Smooth muscle cell (in vitro differentiated cells): ENCODE measurements at regions not wholly inside any gene's neighbourhood (a gene's known extent, or its start where the extent isn't known, plus 50 kb on each side); places are given as distances from the start of the nearest gene placed in this dataset.

Experiments used
- DNase-seq: peaks from one replicate; lab custom pipeline; 2025; ENCODE audit not compliant: unreplicated experiment; lab: John Stamatoyannopoulos, UW
- H2AFZ ChIP-seq: fragments of 200-600 bp; sonication (generic); 2 replicates; pipeline ENCODE4 v1.6.0; 2016; ENCODE audit warnings: antibody characterized with exemption, low read depth, mild to moderate bottlenecking
- H3F3A ChIP-seq: fragments of 200-600 bp; sonication (generic); 2 replicates; pipeline ENCODE4 v1.6.0; 2017; ENCODE audit warnings: antibody characterized with exemption, low read depth
- H3K27ac ChIP-seq: fragments of 200-600 bp; sonication (generic); 2 replicates; pipeline ENCODE4 v1.5.1; 2016; ENCODE audit warnings: low read depth, mild to moderate bottlenecking
- H3K27me3 ChIP-seq: fragments of 200-600 bp; sonication (generic); 2 replicates; pipeline ENCODE4 v1.6.1; 2016; ENCODE audit warnings: low read depth, mild to moderate bottlenecking
- H3K36me3 ChIP-seq: fragments of 200-600 bp; sonication (generic); 2 replicates; pipeline ENCODE4 v1.5.1; 2016; ENCODE audit warnings: low read depth
- H3K4me1 ChIP-seq: fragments of 200-600 bp; sonication (generic); 2 replicates; pipeline ENCODE4 v1.5.1; 2016; ENCODE audit warnings: low read depth
- H3K4me2 ChIP-seq: fragments of 200-600 bp; sonication (generic); 2 replicates; pipeline ENCODE4 v1.6.0; 2016; ENCODE audit warnings: mild to moderate bottlenecking
- H3K4me3 ChIP-seq: fragments of 200-600 bp; sonication (generic); 2 replicates; pipeline ENCODE4 v1.5.1; 2016; ENCODE audit warnings: mild to moderate bottlenecking
- H3K79me2 ChIP-seq: fragments of 200-600 bp; sonication (generic); 2 replicates; pipeline ENCODE4 v1.6.0; 2016; ENCODE audit warnings: low read depth, mild to moderate bottlenecking
- H3K9ac ChIP-seq: fragments of 200-600 bp; sonication (generic); 2 replicates; pipeline ENCODE4 v1.6.0; 2016; ENCODE audit warnings: low read depth
- H3K9me3 ChIP-seq: fragments of 200-600 bp; sonication (generic); replicated peaks from 2 replicates; pipeline ENCODE4 v1.5.1; 2016; ENCODE audit warnings: low read depth
- H4K20me1 ChIP-seq: fragments of 200-600 bp; sonication (generic); 2 replicates; pipeline ENCODE4 v1.6.0; 2016; ENCODE audit warnings: low read depth
- WGBS: methylation state at CpG from one replicate; pipeline ENCODE4 v1.1.7; 2016; ENCODE audit warnings: low lambda C conversion rate; 5-methylcytosine and 5-hydroxymethylcytosine counted together
- TF ChIP-seq, protein P1 (sequence below): fragments of 200-600 bp; sonication (generic); IDR thresholded peaks from 2 replicates; pipeline ENCODE4 v1.5.1; 2017; ENCODE audit warnings: borderline replicate concordance, mild to moderate bottlenecking, antibody characterized with exemption; ENCODE audit not compliant: insufficient read depth, poor library complexity, severe bottlenecking

DNA sequence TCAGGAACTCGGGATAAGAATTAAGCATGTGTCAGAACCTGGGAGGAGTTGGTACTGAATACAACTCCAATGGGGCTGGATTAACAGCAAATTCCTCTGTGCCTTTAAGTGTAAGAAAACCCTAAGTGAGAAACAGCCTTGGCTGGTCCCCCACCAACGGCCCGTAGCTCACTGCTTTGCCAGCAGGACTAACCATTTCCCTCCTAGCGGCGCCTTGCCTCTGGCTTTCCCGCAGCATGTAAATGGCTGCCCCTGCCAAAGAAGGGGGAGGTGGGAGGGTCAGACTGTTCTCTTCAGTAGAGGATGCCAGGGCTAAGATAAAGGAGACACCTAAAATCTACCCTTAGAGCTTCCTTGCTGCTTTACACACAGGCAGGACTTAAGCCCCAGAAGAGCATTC lies 51.0 kb upstream of the SH3GL3 start:
- peak overlapping the region; percentile 12 for H2AFZ ChIP-seq

More for the DNA sequence above, 51.0 kb upstream of the SH3GL3 start:
- Histone ChIP-seq H3K4me1 (peaks cover 8% of the 10 kb centered on the region), H3K9ac (no peak overlapping the region), H3F3A (no peaks in the 10 kb centered on the region), H3K27ac (no peak overlapping the region), H3K27me3 (no peaks in the 10 kb centered on the region), H3K36me3 (no peaks in the 10 kb centered on the region), H3K9me3 (no peaks in the 10 kb centered on the region), H4K20me1 (no peaks in the 10 kb centered on the region), H3K4me3 (no peak overlapping the region), H3K79me2 (no peaks in the 10 kb centered on the region), H3K4me2 (no peak overlapping the region)
- TF ChIP-seq, protein P1, sequence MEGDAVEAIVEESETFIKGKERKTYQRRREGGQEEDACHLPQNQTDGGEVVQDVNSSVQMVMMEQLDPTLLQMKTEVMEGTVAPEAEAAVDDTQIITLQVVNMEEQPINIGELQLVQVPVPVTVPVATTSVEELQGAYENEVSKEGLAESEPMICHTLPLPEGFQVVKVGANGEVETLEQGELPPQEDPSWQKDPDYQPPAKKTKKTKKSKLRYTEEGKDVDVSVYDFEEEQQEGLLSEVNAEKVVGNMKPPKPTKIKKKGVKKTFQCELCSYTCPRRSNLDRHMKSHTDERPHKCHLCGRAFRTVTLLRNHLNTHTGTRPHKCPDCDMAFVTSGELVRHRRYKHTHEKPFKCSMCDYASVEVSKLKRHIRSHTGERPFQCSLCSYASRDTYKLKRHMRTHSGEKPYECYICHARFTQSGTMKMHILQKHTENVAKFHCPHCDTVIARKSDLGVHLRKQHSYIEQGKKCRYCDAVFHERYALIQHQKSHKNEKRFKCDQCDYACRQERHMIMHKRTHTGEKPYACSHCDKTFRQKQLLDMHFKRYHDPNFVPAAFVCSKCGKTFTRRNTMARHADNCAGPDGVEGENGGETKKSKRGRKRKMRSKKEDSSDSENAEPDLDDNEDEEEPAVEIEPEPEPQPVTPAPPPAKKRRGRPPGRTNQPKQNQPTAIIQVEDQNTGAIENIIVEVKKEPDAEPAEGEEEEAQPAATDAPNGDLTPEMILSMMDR, result no peak
- WGBS, result 56% methylated on average over 6 of the region's 6 CpGs
- DNase-seq, result no peak
